PC-9 (cell line): ENCODE measurements at regions not wholly inside any gene's neighbourhood (a gene's known extent, or its start where the extent isn't known, plus 50 kb on each side); places are given as distances from the start of the nearest gene placed in this dataset.

ENCODE experiments used
- BruUV-seq: library from RNA; stranded (reverse); fragments of 400-500 nt; replicated peaks from 2 replicates; lab custom pipeline; 2021; lab: Mats Ljungman, UMichigan
- CTCF ChIA-PET: fragments of 300-600 bp; sonication (Branson Sonifier 250); formaldehyde crosslinking; loops from one replicate; lab custom pipeline; 2022; ENCODE audit warnings: antibody characterized with exemption; lab: Charles Lee
- POLR2A ChIA-PET: fragments of 300-600 bp; sonication (Branson Sonifier 250); formaldehyde crosslinking; loops from one replicate; lab custom pipeline; 2022; ENCODE audit warnings: antibody characterized with exemption; ENCODE audit not compliant: unreplicated experiment; lab: Charles Lee
- DNase-seq, 2 experiments: peaks; one replicate each; pipeline versions ENCODE4 v3.0.0 to v3.0.0-alpha.2; 2015 to 2022; ENCODE audit warnings: mixed read lengths in 1 of 2
- H2AFZ ChIP-seq: fragments of 200-600 bp; sonication (generic); 2 replicates; pipeline ENCODE4 v1.8.1; 2017; ENCODE audit warnings: antibody characterized with exemption
- H3F3A ChIP-seq: fragments of 200-600 bp; sonication (generic); 2 replicates; pipeline ENCODE4 v1.8.1; 2017; ENCODE audit warnings: antibody characterized with exemption, mild to moderate bottlenecking, low read depth; ENCODE audit not compliant: insufficient read depth
- H3K27ac ChIP-seq: fragments of 200-600 bp; sonication (generic); 2 replicates; pipeline ENCODE4 v1.6.1; 2016; ENCODE audit warnings: mixed run types
- H3K27me3 ChIP-seq: fragments of 200-600 bp; sonication (generic); 2 replicates; pipeline ENCODE4 v1.6.1; 2016; ENCODE audit warnings: low read depth, mixed run types; ENCODE audit not compliant: insufficient read depth
- H3K36me3 ChIP-seq: fragments of 200-600 bp; sonication (generic); 2 replicates; pipeline ENCODE4 v1.6.1; 2016; ENCODE audit warnings: low read depth, mixed run types
- H3K4me1 ChIP-seq: fragments of 200-600 bp; sonication (generic); replicated peaks from 2 replicates; pipeline ENCODE4 v1.6.1; 2016; ENCODE audit warnings: mixed run types; ENCODE audit not compliant: insufficient read depth
- H3K4me2 ChIP-seq: fragments of 200-600 bp; sonication (generic); 2 replicates; pipeline ENCODE4 v1.6.1; 2017; ENCODE audit warnings: mixed run types
- H3K4me3 ChIP-seq: fragments of 200-600 bp; sonication (generic); 2 replicates; pipeline ENCODE4 v1.6.1; 2016; ENCODE audit warnings: mixed run types
- H3K79me2 ChIP-seq: fragments of 200-600 bp; sonication (generic); 2 replicates; pipeline ENCODE4 v1.6.1; 2017; ENCODE audit warnings: low read depth, mixed run types
- H3K9me2 ChIP-seq: fragments of 200-600 bp; sonication (generic); 2 replicates; pipeline ENCODE4 v1.8.1; 2017; ENCODE audit warnings: mild to moderate bottlenecking; ENCODE audit not compliant: insufficient read depth
- H3K9me3 ChIP-seq: fragments of 200-600 bp; sonication (generic); 2 replicates; pipeline ENCODE4 v1.8.1; 2016; ENCODE audit warnings: low read depth; ENCODE audit not compliant: insufficient read depth
- H4K20me1 ChIP-seq: fragments of 200-600 bp; sonication (generic); 2 replicates; pipeline ENCODE4 v1.8.1; 2017; ENCODE audit not compliant: insufficient read depth
- EZH2 ChIP-seq: fragments of 200-600 bp; sonication (generic); IDR thresholded peaks from 2 replicates; pipeline ENCODE4 v1.8.0; 2017; ENCODE audit warnings: antibody characterized with exemption, low read depth
- intact Hi-C: fragments of 100-400 bp; cut with micrococcal nuclease; formaldehyde crosslinking; loops from one replicate; pipeline ENCODE4 v1.10.0; 2022; ENCODE audit not compliant: unreplicated experiment
- TF ChIP-seq, protein P1 (sequence below): fragments of 200-600 bp; sonication (generic); conservative IDR thresholded peaks from 2 replicates; pipeline ENCODE4 v1.6.1; 2017; ENCODE audit warnings: mixed run types, antibody characterized with exemption, mild to moderate bottlenecking, moderate library complexity

GRCh38 chrX:109312757-109313156, 169.1 kb downstream of the GUCY2F start:
- no peak overlapping the region for H2AFZ ChIP-seq
- no TSS peak for BruUV-seq
- no peaks in the 10 kb centered on the region for H3F3A ChIP-seq
- H4K20me1 ChIP-seq: no peaks in the 10 kb centered on the region
- no peaks in the 10 kb centered on the region for H3K9me3 ChIP-seq
- no peaks in the 10 kb centered on the region for H3K9me2 ChIP-seq
- CTCF ChIA-PET: no interaction called here
- no peak overlapping the region for H3K27ac ChIP-seq
- no peaks in the 10 kb centered on the region; the same call in 1 of the 2 replicates for H3K27me3 ChIP-seq
- no peak overlapping the region for H3K4me2 ChIP-seq
- no peaks in the 10 kb centered on the region for H3K79me2 ChIP-seq
- H3K36me3 ChIP-seq: no peaks in the 10 kb centered on the region
- intact Hi-C loops: no loop called here
- no peaks in the 10 kb centered on the region for H3K4me1 ChIP-seq
- TF ChIP-seq EZH2: no peak
- TF ChIP-seq, protein P1, sequence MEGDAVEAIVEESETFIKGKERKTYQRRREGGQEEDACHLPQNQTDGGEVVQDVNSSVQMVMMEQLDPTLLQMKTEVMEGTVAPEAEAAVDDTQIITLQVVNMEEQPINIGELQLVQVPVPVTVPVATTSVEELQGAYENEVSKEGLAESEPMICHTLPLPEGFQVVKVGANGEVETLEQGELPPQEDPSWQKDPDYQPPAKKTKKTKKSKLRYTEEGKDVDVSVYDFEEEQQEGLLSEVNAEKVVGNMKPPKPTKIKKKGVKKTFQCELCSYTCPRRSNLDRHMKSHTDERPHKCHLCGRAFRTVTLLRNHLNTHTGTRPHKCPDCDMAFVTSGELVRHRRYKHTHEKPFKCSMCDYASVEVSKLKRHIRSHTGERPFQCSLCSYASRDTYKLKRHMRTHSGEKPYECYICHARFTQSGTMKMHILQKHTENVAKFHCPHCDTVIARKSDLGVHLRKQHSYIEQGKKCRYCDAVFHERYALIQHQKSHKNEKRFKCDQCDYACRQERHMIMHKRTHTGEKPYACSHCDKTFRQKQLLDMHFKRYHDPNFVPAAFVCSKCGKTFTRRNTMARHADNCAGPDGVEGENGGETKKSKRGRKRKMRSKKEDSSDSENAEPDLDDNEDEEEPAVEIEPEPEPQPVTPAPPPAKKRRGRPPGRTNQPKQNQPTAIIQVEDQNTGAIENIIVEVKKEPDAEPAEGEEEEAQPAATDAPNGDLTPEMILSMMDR: no peak
- no peak overlapping the region for H3K4me3 ChIP-seq
- no peak for DNase-seq
- POLR2A ChIA-PET: no interaction called here

DNA sequence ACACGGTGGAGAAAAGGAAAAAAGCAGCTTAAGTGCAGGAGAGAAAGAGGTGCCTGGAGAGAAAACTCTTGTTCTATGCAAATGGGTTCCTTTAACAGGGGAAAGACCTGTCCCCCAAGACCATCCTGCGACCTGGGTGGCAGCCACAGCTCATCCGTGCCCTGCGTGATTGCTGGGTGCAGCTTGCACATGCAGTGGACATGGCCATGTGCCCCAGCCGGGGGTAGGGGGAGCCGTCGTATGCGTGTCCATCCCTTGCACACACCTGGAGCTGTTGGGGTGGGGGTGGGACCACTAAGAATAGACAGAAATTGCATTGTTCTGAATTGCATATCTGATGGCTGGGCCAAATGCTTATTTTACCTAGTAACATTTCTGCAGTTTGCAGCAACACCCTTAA, 171.9 kb downstream of the GUCY2F start:
- H3K9me2 ChIP-seq: no peaks in the 10 kb centered on the region
- H3K79me2 ChIP-seq: no peaks in the 10 kb centered on the region
- no TSS peak for BruUV-seq
- H3K9me3 ChIP-seq: no peaks in the 10 kb centered on the region
- no peaks in the 10 kb centered on the region; the same call in 1 of the 2 replicates for H3K27me3 ChIP-seq
- CTCF ChIA-PET: no interaction called here
- no peak overlapping the region for H3K4me3 ChIP-seq
- TF ChIP-seq, protein P1: no peak
- TF ChIP-seq EZH2: no peak
- intact Hi-C loops: no loop called here
- H3K27ac ChIP-seq: no peak overlapping the region
- no peak overlapping the region for H3K4me2 ChIP-seq
- no peak overlapping the region for H2AFZ ChIP-seq
- H4K20me1 ChIP-seq: no peaks in the 10 kb centered on the region
- POLR2A ChIA-PET: no interaction called here
- H3K4me1 ChIP-seq: no peaks in the 10 kb centered on the region
- no peak for DNase-seq
- no peaks in the 10 kb centered on the region for H3F3A ChIP-seq
- H3K36me3 ChIP-seq: no peaks in the 10 kb centered on the region

GRCh38 chrX:109301177-109301576, 180.7 kb downstream of the GUCY2F start:
- no peaks in the 10 kb centered on the region for H3K4me1 ChIP-seq
- no peak overlapping the region for H3K4me2 ChIP-seq
- no TSS peak for BruUV-seq
- POLR2A ChIA-PET: no interaction called here
- no peak overlapping the region for H3K27ac ChIP-seq
- no peak for TF ChIP-seq EZH2
- TF ChIP-seq, protein P1: no peak
- H3K27me3 ChIP-seq: no peaks in the 10 kb centered on the region
- CTCF ChIA-PET: no interaction called here
- no peak overlapping the region for H3K4me3 ChIP-seq
- no peaks in the 10 kb centered on the region for H3K79me2 ChIP-seq
- H4K20me1 ChIP-seq: no peaks in the 10 kb centered on the region
- H2AFZ ChIP-seq: no peak overlapping the region
- H3K9me3 ChIP-seq: no peaks in the 10 kb centered on the region
- intact Hi-C loops: no loop called here
- no peaks in the 10 kb centered on the region for H3K36me3 ChIP-seq
- no peaks in the 10 kb centered on the region for H3F3A ChIP-seq
- H3K9me2 ChIP-seq: no peaks in the 10 kb centered on the region
- DNase-seq: no peak
